Fibroblast of the aortic adventitia (primary cell): ENCODE measurements at regions not wholly inside any gene's neighbourhood (a gene's known extent, or its start where the extent isn't known, plus 50 kb on each side); places are given as distances from the start of the nearest gene placed in this dataset.

Source experiments
- DNase-seq: peaks from one replicate; pipeline ENCODE4 v3.0.0-alpha.2; 2010; ENCODE audit warnings: low read depth
- H3K4me3 ChIP-seq: 2 replicates; pipeline ENCODE4 v1.5.1; 2011; ENCODE audit warnings: low read depth, mild to moderate bottlenecking, control low read depth, low read length, moderate library complexity
- TF ChIP-seq, protein P1 (sequence below): IDR thresholded peaks from 2 replicates; pipeline ENCODE4 v1.5.1; 2011; ENCODE audit warnings: mild to moderate bottlenecking, low read length, control low read depth, inconsistent platforms; ENCODE audit not compliant: insufficient read depth

GRCh38 chr19:27896091-27896490, 1316.9 kb downstream of the UQCRFS1 start:
- TF ChIP-seq, protein P1, sequence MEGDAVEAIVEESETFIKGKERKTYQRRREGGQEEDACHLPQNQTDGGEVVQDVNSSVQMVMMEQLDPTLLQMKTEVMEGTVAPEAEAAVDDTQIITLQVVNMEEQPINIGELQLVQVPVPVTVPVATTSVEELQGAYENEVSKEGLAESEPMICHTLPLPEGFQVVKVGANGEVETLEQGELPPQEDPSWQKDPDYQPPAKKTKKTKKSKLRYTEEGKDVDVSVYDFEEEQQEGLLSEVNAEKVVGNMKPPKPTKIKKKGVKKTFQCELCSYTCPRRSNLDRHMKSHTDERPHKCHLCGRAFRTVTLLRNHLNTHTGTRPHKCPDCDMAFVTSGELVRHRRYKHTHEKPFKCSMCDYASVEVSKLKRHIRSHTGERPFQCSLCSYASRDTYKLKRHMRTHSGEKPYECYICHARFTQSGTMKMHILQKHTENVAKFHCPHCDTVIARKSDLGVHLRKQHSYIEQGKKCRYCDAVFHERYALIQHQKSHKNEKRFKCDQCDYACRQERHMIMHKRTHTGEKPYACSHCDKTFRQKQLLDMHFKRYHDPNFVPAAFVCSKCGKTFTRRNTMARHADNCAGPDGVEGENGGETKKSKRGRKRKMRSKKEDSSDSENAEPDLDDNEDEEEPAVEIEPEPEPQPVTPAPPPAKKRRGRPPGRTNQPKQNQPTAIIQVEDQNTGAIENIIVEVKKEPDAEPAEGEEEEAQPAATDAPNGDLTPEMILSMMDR, result no peak
- DNase-seq, result no peak
- H3K4me3 ChIP-seq, result no peak overlapping the region

GRCh38 chr19:27894906-27895754, 1317.8 kb downstream of the UQCRFS1 start:
- TF ChIP-seq, protein P1, result no peak
- no peak overlapping the region for H3K4me3 ChIP-seq
- DNase-seq, result no peak

DNA sequence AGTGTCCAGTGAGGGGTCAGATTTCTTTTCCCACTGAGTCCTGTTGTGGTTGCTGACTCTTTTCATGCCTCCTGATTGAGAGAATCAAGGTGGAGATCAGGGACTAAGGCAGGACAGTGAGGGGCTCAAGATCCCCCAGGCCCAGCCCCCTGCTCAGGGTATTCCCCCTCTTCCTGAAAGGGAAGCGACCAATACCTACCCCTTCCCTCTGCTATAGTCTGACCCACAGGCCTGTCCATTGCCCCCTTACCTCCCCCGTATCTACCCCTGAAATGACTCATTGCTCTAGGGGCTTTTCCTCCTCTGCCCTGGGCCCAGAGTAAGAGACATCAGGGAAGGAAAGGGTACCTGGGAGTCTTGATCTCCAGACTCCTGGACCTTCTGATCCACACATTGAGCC, 1320.5 kb downstream of the UQCRFS1 start:
- DNase-seq, result no peak
- H3K4me3 ChIP-seq, result no peak overlapping the region
- TF ChIP-seq, protein P1, result no peak

DNA sequence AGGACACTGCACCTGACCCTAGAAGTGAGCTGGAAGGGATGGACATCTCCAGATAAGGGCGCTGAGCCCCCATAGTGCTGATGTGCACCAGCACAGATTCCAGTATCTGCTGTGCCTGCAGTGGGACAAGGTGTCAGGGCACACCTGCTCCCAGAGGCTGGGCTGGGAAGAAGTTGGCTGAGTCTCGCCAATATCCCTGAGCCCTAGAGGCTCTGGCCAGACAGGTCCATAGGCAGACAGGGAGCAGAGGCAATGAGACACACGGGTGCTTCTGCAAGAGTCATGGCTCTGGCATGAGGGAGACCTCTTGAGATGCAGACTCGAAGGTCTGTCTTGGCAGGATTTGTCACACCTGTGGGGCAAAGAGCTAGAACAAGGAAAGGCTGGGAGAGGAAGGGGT, 1321.5 kb downstream of the UQCRFS1 start:
- TF ChIP-seq, protein P1, result no peak
- H3K4me3 ChIP-seq, result no peak overlapping the region
- no peak for DNase-seq

GRCh38 chr19:27890696-27891095, 1322.3 kb downstream of the UQCRFS1 start:
- DNase-seq, result no peak
- no peak overlapping the region for H3K4me3 ChIP-seq
- TF ChIP-seq, protein P1, result no peak

- DNase-seq, result no peak
- TF ChIP-seq, protein P1, result no peak
- H3K4me3 ChIP-seq, result no peak overlapping the region
Observed at GRCh38 chr19:27890206-27890605, 1322.7 kb downstream of the UQCRFS1 start.
